ENCODE measurements at regions not wholly inside any gene's neighbourhood (a gene's known extent, or its start where the extent isn't known, plus 50 kb on each side); places are given as distances from the start of the nearest gene placed in this dataset.
"Not testable (repeated sequence)": the region's sequence is repeated elsewhere in the genome, so short reads cannot be mapped to it uniquely, and the experiment has no call there.

DNA sequence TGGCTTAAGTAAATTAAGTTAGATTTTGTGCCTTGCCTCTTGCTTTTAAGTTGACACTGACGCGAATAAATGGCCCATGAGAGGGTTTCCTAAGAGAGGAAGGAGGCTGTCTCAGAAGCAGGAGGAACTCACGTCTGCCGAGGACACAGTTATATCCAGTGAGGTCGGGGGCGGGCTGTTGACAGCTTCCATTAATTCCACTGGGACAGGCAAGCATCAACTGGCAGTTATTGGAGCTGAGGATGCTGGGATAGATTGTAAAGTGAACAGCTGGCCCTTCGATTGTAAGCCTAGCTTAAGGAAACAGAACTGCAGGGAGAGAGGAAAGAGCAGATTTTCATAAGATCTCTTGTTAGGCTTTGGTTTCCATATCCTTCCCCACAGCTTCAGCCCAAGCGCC lies 399.2 kb downstream of the IPO8 start:
- H3K36me3 Mint-ChIP-seq (ENCODE audit: low read depth, unreplicated experiment), result no peaks in the 10 kb centered on the region

DNA sequence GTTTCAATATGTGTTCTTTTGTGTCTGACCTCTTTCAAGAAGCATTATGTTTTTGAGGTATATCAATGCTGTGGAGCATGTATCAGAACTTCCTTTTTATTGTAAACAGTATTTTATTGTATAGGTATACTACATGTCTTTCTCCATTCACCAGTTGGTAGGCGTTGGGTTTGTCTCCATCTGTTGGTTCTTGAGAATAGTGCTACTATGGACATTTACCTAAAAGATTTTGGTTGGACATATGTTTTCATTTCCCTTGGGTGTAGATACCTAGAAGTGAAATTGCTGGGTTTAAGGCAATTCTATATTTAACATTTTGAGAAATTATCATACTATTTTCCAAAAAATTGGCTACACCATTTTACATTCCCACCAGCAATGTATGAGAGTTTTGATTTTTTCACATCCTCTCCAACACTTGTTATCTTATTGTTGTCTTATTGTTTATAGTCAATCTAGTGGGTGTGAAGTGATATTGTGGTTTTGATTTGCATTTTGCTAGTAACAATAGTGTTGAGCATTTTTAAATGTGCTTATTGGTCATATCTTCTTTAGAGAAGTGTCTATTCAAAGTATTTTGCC lies 409.2 kb downstream of the IPO8 start:
- Mint-ChIP-seq H3K27ac (ENCODE audit: unreplicated experiment) (no peak overlapping the region), H3K9me3 (ENCODE audit: unreplicated experiment) (no peaks in the 10 kb centered on the region), H3K27me3 (ENCODE audit: low read depth, unreplicated experiment) (no peaks in the 10 kb centered on the region), H3K36me3 (ENCODE audit: low read depth, unreplicated experiment) (no peaks in the 10 kb centered on the region), H3K4me3 (ENCODE audit: unreplicated experiment) (no peak overlapping the region), H3K4me1 (ENCODE audit: low read depth, unreplicated experiment) (no peaks in the 10 kb centered on the region)
- DNase-seq (ENCODE audit: low read depth) (peak; percentile 29), FAIRE-seq (no peak)
- H3K4me2 ChIP-seq (ENCODE audit: low read length), result no peak overlapping the region
- H3K4me3 ChIP-seq (ENCODE audit: insufficient read depth, low read depth, low read length), result no peak overlapping the region
- H3K79me2 ChIP-seq (ENCODE audit: insufficient read depth, low read length), result no peaks in the 10 kb centered on the region
- TF ChIP-seq, protein P1, sequence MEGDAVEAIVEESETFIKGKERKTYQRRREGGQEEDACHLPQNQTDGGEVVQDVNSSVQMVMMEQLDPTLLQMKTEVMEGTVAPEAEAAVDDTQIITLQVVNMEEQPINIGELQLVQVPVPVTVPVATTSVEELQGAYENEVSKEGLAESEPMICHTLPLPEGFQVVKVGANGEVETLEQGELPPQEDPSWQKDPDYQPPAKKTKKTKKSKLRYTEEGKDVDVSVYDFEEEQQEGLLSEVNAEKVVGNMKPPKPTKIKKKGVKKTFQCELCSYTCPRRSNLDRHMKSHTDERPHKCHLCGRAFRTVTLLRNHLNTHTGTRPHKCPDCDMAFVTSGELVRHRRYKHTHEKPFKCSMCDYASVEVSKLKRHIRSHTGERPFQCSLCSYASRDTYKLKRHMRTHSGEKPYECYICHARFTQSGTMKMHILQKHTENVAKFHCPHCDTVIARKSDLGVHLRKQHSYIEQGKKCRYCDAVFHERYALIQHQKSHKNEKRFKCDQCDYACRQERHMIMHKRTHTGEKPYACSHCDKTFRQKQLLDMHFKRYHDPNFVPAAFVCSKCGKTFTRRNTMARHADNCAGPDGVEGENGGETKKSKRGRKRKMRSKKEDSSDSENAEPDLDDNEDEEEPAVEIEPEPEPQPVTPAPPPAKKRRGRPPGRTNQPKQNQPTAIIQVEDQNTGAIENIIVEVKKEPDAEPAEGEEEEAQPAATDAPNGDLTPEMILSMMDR (IDR thresholded peaks at IDR 0.05; ENCODE audit: insufficient read depth, low read depth, low read length), result peak; percentile 64
- TF ChIP-seq EZH2 (IDR thresholded peaks at IDR 0.05; ENCODE audit: insufficient read depth, low read length), result no peak
- no peaks in the 10 kb centered on the region for H3K4me1 ChIP-seq (ENCODE audit: insufficient read depth, low read length)
- no peaks in the 10 kb centered on the region for H3K36me3 ChIP-seq (ENCODE audit: insufficient read depth, low read length)
- no peaks in the 10 kb centered on the region for H4K20me1 ChIP-seq (ENCODE audit: insufficient read depth, low read length)
- no peaks in the 10 kb centered on the region for H3K9me3 ChIP-seq (ENCODE audit: insufficient read depth, low read depth, low read length)
- H3K27ac ChIP-seq (ENCODE audit: low read depth, low read length), result no peak overlapping the region
- H3K9ac ChIP-seq (ENCODE audit: low read length), result no peak overlapping the region
- H2AFZ ChIP-seq (ENCODE audit: low read depth, low read length), result no peak overlapping the region
- no peaks in the 10 kb centered on the region for H3K27me3 ChIP-seq (ENCODE audit: insufficient read depth, low read length)

More for the DNA sequence above, 399.2 kb downstream of the IPO8 start:
- Mint-ChIP-seq H3K9me3 (ENCODE audit: unreplicated experiment) (peaks cover 11% of the 10 kb centered on the region), H3K27ac (ENCODE audit: unreplicated experiment) (no peak overlapping the region), H3K4me1 (ENCODE audit: low read depth, unreplicated experiment) (no peaks in the 10 kb centered on the region), H3K27me3 (ENCODE audit: low read depth, unreplicated experiment) (peaks cover 13% of the 10 kb centered on the region), H3K4me3 (ENCODE audit: unreplicated experiment) (no peak overlapping the region)
- Histone ChIP-seq H3K9me3 (ENCODE audit: insufficient read depth, low read depth, low read length) (no peaks in the 10 kb centered on the region), H3K27me3 (ENCODE audit: insufficient read depth, low read length) (no peaks in the 10 kb centered on the region), H3K27ac (ENCODE audit: low read depth, low read length) (no peak overlapping the region), H3K9ac (ENCODE audit: low read length) (no peak overlapping the region), H3K79me2 (ENCODE audit: insufficient read depth, low read length) (no peaks in the 10 kb centered on the region), H3K4me3 (ENCODE audit: insufficient read depth, low read depth, low read length) (no peak overlapping the region), H4K20me1 (ENCODE audit: insufficient read depth, low read length) (no peaks in the 10 kb centered on the region), H3K36me3 (ENCODE audit: insufficient read depth, low read length) (no peaks in the 10 kb centered on the region), H2AFZ (ENCODE audit: low read depth, low read length) (no peak overlapping the region), H3K4me2 (ENCODE audit: low read length) (no peak overlapping the region), H3K4me1 (ENCODE audit: insufficient read depth, low read length) (no peaks in the 10 kb centered on the region)
- DNase-seq (ENCODE audit: low read depth), result no peak
- no peak for TF ChIP-seq EZH2 (IDR thresholded peaks at IDR 0.05; ENCODE audit: insufficient read depth, low read length)
- TF ChIP-seq, protein P1 (IDR thresholded peaks at IDR 0.05; ENCODE audit: insufficient read depth, low read depth, low read length), result no peak
- no peak for FAIRE-seq

DNA sequence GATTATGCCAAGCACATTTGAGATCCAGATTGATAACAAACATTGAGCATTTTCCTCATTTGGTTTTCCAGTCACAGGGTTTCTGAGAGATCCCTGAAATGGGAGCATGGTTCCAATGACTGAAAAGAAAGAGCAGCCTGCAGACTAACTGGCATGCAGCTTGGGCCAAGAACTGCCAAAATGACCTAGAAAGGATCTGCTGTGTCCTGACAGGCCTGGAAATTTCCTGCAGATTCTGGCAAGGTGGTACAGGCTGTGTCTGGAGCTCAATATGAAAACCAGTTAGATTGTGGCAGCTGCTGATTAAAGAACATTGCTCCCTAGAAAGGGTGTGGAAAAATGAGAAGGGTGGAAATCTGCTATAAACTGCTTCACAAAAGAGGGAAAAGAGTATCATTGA lies 417.3 kb downstream of the IPO8 start:
- Mint-ChIP-seq H3K27me3 (ENCODE audit: low read depth, unreplicated experiment) (peaks cover 3% of the 10 kb centered on the region), H3K27ac (ENCODE audit: unreplicated experiment) (no peak overlapping the region), H3K9me3 (ENCODE audit: unreplicated experiment) (no peaks in the 10 kb centered on the region), H3K4me3 (ENCODE audit: unreplicated experiment) (no peak overlapping the region), H3K36me3 (ENCODE audit: low read depth, unreplicated experiment) (no peaks in the 10 kb centered on the region), H3K4me1 (ENCODE audit: low read depth, unreplicated experiment) (no peaks in the 10 kb centered on the region)
- no peak overlapping the region for H3K4me3 ChIP-seq (ENCODE audit: insufficient read depth, low read depth, low read length)
- no peaks in the 10 kb centered on the region for H3K79me2 ChIP-seq (ENCODE audit: insufficient read depth, low read length)
- no peaks in the 10 kb centered on the region for H3K4me1 ChIP-seq (ENCODE audit: insufficient read depth, low read length)
- DNase-seq (ENCODE audit: low read depth) (no peak), FAIRE-seq (no peak)
- H4K20me1 ChIP-seq (ENCODE audit: insufficient read depth, low read length), result no peaks in the 10 kb centered on the region
- no peak overlapping the region for H3K9ac ChIP-seq (ENCODE audit: low read length)
- no peaks in the 10 kb centered on the region for H3K9me3 ChIP-seq (ENCODE audit: insufficient read depth, low read depth, low read length)
- no peaks in the 10 kb centered on the region for H3K36me3 ChIP-seq (ENCODE audit: insufficient read depth, low read length)
- H2AFZ ChIP-seq (ENCODE audit: low read depth, low read length), result no peak overlapping the region
- no peaks in the 10 kb centered on the region for H3K27me3 ChIP-seq (ENCODE audit: insufficient read depth, low read length)
- TF ChIP-seq, protein P1 (IDR thresholded peaks at IDR 0.05; ENCODE audit: insufficient read depth, low read depth, low read length), result no peak
- no peak for TF ChIP-seq EZH2 (IDR thresholded peaks at IDR 0.05; ENCODE audit: insufficient read depth, low read length)
- H3K27ac ChIP-seq (ENCODE audit: low read depth, low read length), result no peak overlapping the region
- no peak overlapping the region for H3K4me2 ChIP-seq (ENCODE audit: low read length)

DNA sequence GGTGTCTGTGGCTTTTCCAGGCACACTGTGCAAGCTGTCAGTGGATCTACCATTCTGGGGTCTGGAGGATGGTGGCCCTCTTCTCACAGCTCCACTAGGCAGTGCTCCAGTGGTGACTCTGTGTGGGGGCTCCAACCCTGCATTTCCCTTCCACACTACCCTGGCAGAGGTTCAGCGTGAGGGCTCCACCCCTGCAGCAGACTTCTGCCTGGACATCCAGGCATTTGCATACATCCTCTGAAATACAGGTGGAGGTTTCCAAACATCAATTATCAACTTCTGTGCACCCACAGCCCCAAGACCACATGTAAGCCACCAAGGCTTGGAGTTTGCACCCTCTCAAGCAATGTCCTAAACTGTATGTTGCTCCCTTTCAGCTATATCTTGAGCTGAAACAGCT lies 423.2 kb downstream of the IPO8 start:
- not testable (repeated sequence) for H3K79me2 ChIP-seq (ENCODE audit: insufficient read depth, low read length); H3K4me2 ChIP-seq (ENCODE audit: low read length); H3K9ac ChIP-seq (ENCODE audit: low read length); H2AFZ ChIP-seq (ENCODE audit: low read depth, low read length); H3K4me3 Mint-ChIP-seq (ENCODE audit: unreplicated experiment); H3K4me1 Mint-ChIP-seq (ENCODE audit: low read depth, unreplicated experiment); H3K27ac Mint-ChIP-seq (ENCODE audit: unreplicated experiment); H3K9me3 Mint-ChIP-seq (ENCODE audit: unreplicated experiment); H4K20me1 ChIP-seq (ENCODE audit: insufficient read depth, low read length); H3K9me3 ChIP-seq (ENCODE audit: insufficient read depth, low read depth, low read length); H3K36me3 ChIP-seq (ENCODE audit: insufficient read depth, low read length); H3K27me3 Mint-ChIP-seq (ENCODE audit: low read depth, unreplicated experiment); H3K36me3 Mint-ChIP-seq (ENCODE audit: low read depth, unreplicated experiment); H3K4me3 ChIP-seq (ENCODE audit: insufficient read depth, low read depth, low read length); H3K27ac ChIP-seq (ENCODE audit: low read depth, low read length); H3K27me3 ChIP-seq (ENCODE audit: insufficient read depth, low read length); DNase-seq (ENCODE audit: low read depth); H3K4me1 ChIP-seq (ENCODE audit: insufficient read depth, low read length); FAIRE-seq
